ENCODE measurements at regions not wholly inside any gene's neighbourhood (a gene's known extent, or its start where the extent isn't known, plus 50 kb on each side); places are given as distances from the start of the nearest gene placed in this dataset.

DNA sequence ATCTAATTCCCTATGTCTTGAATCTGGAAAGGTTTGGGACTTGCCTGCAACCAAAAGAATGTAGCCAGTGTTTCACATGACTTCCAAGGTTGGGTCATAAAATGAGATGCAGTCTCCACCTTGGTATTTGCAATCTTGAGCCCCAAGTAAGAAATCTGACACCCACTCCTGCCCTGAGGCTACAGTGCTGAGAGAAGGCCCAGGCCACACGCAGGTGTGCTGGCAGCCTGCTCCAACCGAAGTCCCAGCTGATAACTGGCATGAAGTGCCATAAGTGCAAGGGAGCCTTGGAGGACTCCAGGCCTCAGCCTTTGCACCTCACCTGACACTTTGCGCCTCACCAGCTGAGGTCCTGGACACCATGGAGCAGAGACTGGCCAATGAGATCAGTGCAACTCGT lies 182.7 kb downstream of the ANAPC1 start:
- TF ChIP-seq, protein P1, sequence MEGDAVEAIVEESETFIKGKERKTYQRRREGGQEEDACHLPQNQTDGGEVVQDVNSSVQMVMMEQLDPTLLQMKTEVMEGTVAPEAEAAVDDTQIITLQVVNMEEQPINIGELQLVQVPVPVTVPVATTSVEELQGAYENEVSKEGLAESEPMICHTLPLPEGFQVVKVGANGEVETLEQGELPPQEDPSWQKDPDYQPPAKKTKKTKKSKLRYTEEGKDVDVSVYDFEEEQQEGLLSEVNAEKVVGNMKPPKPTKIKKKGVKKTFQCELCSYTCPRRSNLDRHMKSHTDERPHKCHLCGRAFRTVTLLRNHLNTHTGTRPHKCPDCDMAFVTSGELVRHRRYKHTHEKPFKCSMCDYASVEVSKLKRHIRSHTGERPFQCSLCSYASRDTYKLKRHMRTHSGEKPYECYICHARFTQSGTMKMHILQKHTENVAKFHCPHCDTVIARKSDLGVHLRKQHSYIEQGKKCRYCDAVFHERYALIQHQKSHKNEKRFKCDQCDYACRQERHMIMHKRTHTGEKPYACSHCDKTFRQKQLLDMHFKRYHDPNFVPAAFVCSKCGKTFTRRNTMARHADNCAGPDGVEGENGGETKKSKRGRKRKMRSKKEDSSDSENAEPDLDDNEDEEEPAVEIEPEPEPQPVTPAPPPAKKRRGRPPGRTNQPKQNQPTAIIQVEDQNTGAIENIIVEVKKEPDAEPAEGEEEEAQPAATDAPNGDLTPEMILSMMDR (conservative IDR thresholded peaks at IDR 0.05; ENCODE audit: low read depth, low read length) = no peak
- TF ChIP-seq EZH2 (IDR thresholded peaks at IDR 0.05; ENCODE audit: low read length, unreplicated experiment) (no peak), EZH2phosphoT487 (IDR thresholded peaks at IDR 0.05; ENCODE audit: borderline replicate concordance, low read length) (no peak)

Measured in PC-3 (cell line).